ENCODE measurements at regions not wholly inside any gene's neighbourhood (a gene's known extent, or its start where the extent isn't known, plus 50 kb on each side); places are given as distances from the start of the nearest gene placed in this dataset.
"Not testable (repeated sequence)": the region's sequence is repeated elsewhere in the genome, so short reads cannot be mapped to it uniquely, and the experiment has no call there.

GRCh38 chr10:25811052-25811685, 122.9 kb upstream of the MYO3A start:
- DNase-seq, result no peak

GRCh38 chr10:25813511-25813910, 120.5 kb upstream of the MYO3A start:
- no peak for DNase-seq

- no peak for DNase-seq
Measured at GRCh38 chr10:25815236-25815635, 118.8 kb upstream of the MYO3A start.

- DNase-seq, result no peak
Measured at GRCh38 chr10:25815999-25816768, 117.8 kb upstream of the MYO3A start.

GRCh38 chr10:25817200-25817599, 116.8 kb upstream of the MYO3A start:
- no peak for DNase-seq

- no peak for DNase-seq
Measured at GRCh38 chr10:25818751-25819150, 115.3 kb upstream of the MYO3A start.

- no peak for DNase-seq
Measured at GRCh38 chr10:25820472-25820871, 113.6 kb upstream of the MYO3A start.

GRCh38 chr10:25820874-25821273, 113.2 kb upstream of the MYO3A start:
- DNase-seq, result peak; percentile 11

GRCh38 chr10:25824050-25824449, 110.0 kb upstream of the MYO3A start:
- DNase-seq, result no peak

- no peak for DNase-seq
Measured at GRCh38 chr10:25828475-25828874, 105.6 kb upstream of the MYO3A start.

GRCh38 chr10:25831080-25831479, 102.9 kb upstream of the MYO3A start:
- no peak for DNase-seq

- DNase-seq, result no peak
Measured at GRCh38 chr10:25839683-25840082, 94.3 kb upstream of the MYO3A start.

- DNase-seq, result not testable (repeated sequence)
Measured at GRCh38 chr10:25840875-25841274, 93.2 kb upstream of the MYO3A start.

GRCh38 chr10:25842146-25842545, 91.9 kb upstream of the MYO3A start:
- no peak for DNase-seq

GRCh38 chr10:25843551-25844170, 90.4 kb upstream of the MYO3A start:
- no peak for DNase-seq

GRCh38 chr10:25844716-25845115, 89.3 kb upstream of the MYO3A start:
- DNase-seq, result not testable (repeated sequence)

GRCh38 chr10:25849268-25849667, 84.8 kb upstream of the MYO3A start:
- no peak for DNase-seq

GRCh38 chr10:25849988-25850387, 84.0 kb upstream of the MYO3A start:
- no peak for DNase-seq

- DNase-seq, result no peak
Measured at GRCh38 chr10:25851548-25851947, 82.5 kb upstream of the MYO3A start.

- DNase-seq, result no peak
Measured at GRCh38 chr10:25852364-25852941, 81.6 kb upstream of the MYO3A start.

GRCh38 chr10:25858076-25858475, 76.0 kb upstream of the MYO3A start:
- no peak for DNase-seq

GRCh38 chr10:25865267-25865666, 68.8 kb upstream of the MYO3A start:
- no peak for DNase-seq

- DNase-seq, result no peak
Measured at GRCh38 chr10:25867321-25867720, 66.7 kb upstream of the MYO3A start.

GRCh38 chr10:25869067-25869591, 64.9 kb upstream of the MYO3A start:
- no peak for DNase-seq
